ENCODE measurements at regions not wholly inside any gene's neighbourhood (a gene's known extent, or its start where the extent isn't known, plus 50 kb on each side); places are given as distances from the start of the nearest gene placed in this dataset.

DNA sequence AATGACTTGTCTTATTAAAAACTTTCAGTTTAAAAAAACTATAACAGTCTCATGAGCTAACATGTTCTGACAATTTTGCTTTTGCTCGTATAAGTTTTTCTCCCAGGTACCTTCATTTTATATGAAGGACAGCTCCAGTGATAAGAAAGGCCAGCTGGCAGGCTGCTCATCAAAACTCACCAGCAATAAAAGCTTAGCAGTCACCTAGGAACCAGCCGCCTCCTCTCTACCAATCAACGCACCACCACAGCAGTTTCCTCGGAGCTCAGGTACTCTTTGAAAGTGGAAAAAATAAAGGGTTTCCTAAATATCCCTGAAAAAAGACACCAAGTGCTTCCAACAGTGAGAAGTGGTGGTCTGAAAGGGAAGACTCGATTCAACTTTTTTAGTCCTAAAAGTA is 100.9 kb upstream of the CCDC150 start:
- Mint-ChIP-seq H3K4me3 (ENCODE audit: unreplicated experiment) (no peak overlapping the region), H3K36me3 (ENCODE audit: low read depth, unreplicated experiment) (no peaks in the 10 kb centered on the region), H3K27ac (ENCODE audit: unreplicated experiment) (no peak overlapping the region), H3K9me3 (ENCODE audit: unreplicated experiment) (no peaks in the 10 kb centered on the region), H3K4me1 (ENCODE audit: unreplicated experiment) (no peaks in the 10 kb centered on the region), H3K27me3 (ENCODE audit: unreplicated experiment) (peaks cover 2% of the 10 kb centered on the region)
- TF ChIP-seq, protein P1, sequence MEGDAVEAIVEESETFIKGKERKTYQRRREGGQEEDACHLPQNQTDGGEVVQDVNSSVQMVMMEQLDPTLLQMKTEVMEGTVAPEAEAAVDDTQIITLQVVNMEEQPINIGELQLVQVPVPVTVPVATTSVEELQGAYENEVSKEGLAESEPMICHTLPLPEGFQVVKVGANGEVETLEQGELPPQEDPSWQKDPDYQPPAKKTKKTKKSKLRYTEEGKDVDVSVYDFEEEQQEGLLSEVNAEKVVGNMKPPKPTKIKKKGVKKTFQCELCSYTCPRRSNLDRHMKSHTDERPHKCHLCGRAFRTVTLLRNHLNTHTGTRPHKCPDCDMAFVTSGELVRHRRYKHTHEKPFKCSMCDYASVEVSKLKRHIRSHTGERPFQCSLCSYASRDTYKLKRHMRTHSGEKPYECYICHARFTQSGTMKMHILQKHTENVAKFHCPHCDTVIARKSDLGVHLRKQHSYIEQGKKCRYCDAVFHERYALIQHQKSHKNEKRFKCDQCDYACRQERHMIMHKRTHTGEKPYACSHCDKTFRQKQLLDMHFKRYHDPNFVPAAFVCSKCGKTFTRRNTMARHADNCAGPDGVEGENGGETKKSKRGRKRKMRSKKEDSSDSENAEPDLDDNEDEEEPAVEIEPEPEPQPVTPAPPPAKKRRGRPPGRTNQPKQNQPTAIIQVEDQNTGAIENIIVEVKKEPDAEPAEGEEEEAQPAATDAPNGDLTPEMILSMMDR (IDR thresholded peaks at IDR 0.05; ENCODE audit: unreplicated experiment) = no peak
- DNase-seq (ENCODE audit: low spot score) = no peak

DNA sequence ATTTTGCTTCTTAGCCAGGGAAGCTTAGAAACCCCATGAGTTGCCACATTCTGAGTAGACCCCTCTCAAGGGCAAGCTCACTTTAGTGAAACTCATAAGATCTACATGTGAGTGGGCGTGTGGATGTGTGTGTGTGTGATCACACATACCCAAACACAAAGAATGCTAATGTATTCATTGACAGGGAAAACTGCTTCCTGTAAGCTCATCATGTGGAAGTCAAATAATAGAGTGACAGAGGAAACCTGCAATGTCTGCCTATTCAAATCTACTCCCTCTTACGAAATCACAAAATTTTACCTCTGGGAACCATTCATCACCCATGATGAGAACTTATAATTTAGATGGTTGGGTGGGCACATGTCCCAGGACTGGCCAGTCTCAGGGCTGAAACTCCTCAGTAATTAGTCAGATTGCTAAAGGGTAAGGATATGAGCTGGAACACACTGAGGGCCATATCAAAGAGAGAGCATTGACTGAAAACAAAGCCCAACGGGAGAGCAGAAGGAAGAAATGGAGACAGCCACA is 94.5 kb upstream of the CCDC150 start:
- H3K9me3 Mint-ChIP-seq (ENCODE audit: unreplicated experiment) = no peaks in the 10 kb centered on the region
- H3K36me3 Mint-ChIP-seq (ENCODE audit: low read depth, unreplicated experiment) = no peaks in the 10 kb centered on the region
- H3K27ac Mint-ChIP-seq (ENCODE audit: unreplicated experiment) = no peak overlapping the region
- no peak overlapping the region for H3K4me3 Mint-ChIP-seq (ENCODE audit: unreplicated experiment)
- no peak for DNase-seq (ENCODE audit: low spot score)
- TF ChIP-seq, protein P1 (IDR thresholded peaks at IDR 0.05; ENCODE audit: unreplicated experiment) = no peak
- peaks cover 2% of the 10 kb centered on the region for H3K27me3 Mint-ChIP-seq (ENCODE audit: unreplicated experiment)
- peaks cover 15% of the 10 kb centered on the region for H3K4me1 Mint-ChIP-seq (ENCODE audit: unreplicated experiment)

DNA sequence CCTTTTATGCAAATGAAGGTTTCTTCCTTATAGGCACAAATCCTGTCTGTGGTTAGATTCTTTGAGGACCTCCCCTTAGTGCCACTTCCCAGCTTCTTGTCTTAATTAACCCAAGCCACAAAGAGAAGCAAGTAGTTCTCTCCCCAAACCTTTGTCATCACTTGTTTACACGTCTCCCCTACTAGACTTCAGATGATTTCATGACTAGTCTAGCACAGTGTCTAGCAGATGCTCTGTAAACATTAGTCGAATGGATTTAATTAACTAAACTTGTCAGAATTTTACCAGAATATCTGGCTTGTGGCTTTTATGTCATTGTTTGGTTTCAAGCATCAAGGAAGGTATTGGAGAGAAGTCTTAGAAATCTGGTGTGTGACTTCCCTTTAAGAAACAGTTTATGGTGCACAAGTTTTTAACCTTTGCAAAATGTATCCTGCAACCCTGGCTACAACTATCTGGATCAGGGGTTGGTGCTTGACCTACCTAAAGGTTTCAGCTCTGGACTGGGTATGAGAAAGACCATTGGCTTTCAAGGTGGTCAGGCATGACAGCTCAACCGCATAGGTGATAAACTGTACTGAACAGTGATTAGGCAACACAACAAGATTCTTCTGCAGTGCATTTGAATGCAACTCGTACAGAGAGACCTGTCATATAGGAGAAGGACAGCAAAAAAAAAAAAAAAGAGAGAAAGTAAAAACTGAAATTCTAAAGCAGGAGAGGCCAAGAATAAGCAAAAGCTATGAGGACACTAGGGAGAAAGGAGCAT is 93.2 kb upstream of the CCDC150 start:
- Mint-ChIP-seq H3K4me3 (ENCODE audit: unreplicated experiment) (no peak overlapping the region), H3K4me1 (ENCODE audit: unreplicated experiment) (peaks cover 15% of the 10 kb centered on the region), H3K9me3 (ENCODE audit: unreplicated experiment) (no peaks in the 10 kb centered on the region), H3K27ac (ENCODE audit: unreplicated experiment) (no peak overlapping the region), H3K36me3 (ENCODE audit: low read depth, unreplicated experiment) (no peaks in the 10 kb centered on the region), H3K27me3 (ENCODE audit: unreplicated experiment) (no peaks in the 10 kb centered on the region)
- DNase-seq (ENCODE audit: low spot score) = no peak
- TF ChIP-seq, protein P1 (IDR thresholded peaks at IDR 0.05; ENCODE audit: unreplicated experiment) = no peak

DNA sequence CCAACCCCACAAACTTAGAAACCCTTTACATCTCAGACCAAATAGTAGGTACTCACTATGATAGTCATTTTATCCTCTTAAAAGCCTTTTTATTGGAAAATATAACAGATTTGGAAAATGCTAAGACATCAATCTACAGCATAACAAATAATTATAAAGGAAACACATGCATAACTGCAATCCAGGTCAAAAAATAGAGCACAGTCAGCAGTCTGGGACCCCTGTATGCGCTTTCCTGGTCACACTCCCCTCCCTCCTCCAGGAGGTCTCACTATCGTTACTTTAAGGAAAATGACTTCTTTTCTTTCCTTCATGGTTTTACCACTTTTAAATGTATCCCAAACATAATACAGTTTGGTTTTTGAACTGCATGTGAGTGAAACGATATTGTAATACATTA is 90.5 kb upstream of the CCDC150 start:
- peaks cover 30% of the 10 kb centered on the region for H3K4me1 Mint-ChIP-seq (ENCODE audit: unreplicated experiment)
- H3K9me3 Mint-ChIP-seq (ENCODE audit: unreplicated experiment) = no peaks in the 10 kb centered on the region
- no peak for DNase-seq (ENCODE audit: low spot score)
- peaks cover 2% of the 10 kb centered on the region for H3K27me3 Mint-ChIP-seq (ENCODE audit: unreplicated experiment)
- TF ChIP-seq, protein P1 (IDR thresholded peaks at IDR 0.05; ENCODE audit: unreplicated experiment) = no peak
- H3K27ac Mint-ChIP-seq (ENCODE audit: unreplicated experiment) = no peak overlapping the region
- H3K36me3 Mint-ChIP-seq (ENCODE audit: low read depth, unreplicated experiment) = no peaks in the 10 kb centered on the region
- no peak overlapping the region for H3K4me3 Mint-ChIP-seq (ENCODE audit: unreplicated experiment)

DNA sequence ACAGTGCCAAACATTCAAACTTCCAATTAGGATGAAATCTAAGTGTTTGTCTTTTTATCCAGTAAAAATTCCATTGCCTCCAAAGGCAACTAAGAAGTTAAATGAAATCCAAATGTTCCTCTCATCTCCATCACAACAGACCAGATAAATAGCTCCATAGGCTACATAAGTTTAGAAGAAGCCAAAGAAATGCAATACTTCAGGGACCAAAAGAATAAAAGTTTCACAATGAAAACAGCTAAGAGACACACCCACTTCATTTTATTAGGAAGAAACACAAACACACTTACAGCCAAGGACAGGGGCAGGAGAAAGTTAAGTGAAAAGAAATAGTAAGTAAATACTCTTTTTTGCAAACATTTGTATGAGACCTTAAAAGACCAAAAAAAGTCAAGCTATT is 88.5 kb upstream of the CCDC150 start:
- H3K9me3 Mint-ChIP-seq (ENCODE audit: unreplicated experiment) = no peaks in the 10 kb centered on the region
- no peak overlapping the region for H3K27ac Mint-ChIP-seq (ENCODE audit: unreplicated experiment)
- TF ChIP-seq, protein P1 (IDR thresholded peaks at IDR 0.05; ENCODE audit: unreplicated experiment) = no peak
- H3K27me3 Mint-ChIP-seq (ENCODE audit: unreplicated experiment) = peaks cover 4% of the 10 kb centered on the region
- H3K36me3 Mint-ChIP-seq (ENCODE audit: low read depth, unreplicated experiment) = no peaks in the 10 kb centered on the region
- no peak overlapping the region for H3K4me3 Mint-ChIP-seq (ENCODE audit: unreplicated experiment)
- peaks cover 21% of the 10 kb centered on the region for H3K4me1 Mint-ChIP-seq (ENCODE audit: unreplicated experiment)
- no peak for DNase-seq (ENCODE audit: low spot score)

All from endothelial cell (in vitro differentiated cells).